AG04450 (cell line): ENCODE measurements at regions not wholly inside any gene's neighbourhood (a gene's known extent, or its start where the extent isn't known, plus 50 kb on each side); places are given as distances from the start of the nearest gene placed in this dataset.

Experiments used
- CTCF ChIA-PET: fragments of 300-600, 350-600 bp; formaldehyde crosslinking; extraction: SDS; loops from one replicate; lab custom pipeline; 2022; ENCODE audit warnings: antibody characterized with exemption, inconsistent platforms; lab: Charles Lee
- POLR2A ChIA-PET: fragments of 350-600 bp; formaldehyde crosslinking; extraction: SDS; loops from one replicate; lab custom pipeline; 2021; ENCODE audit warnings: antibody characterized with exemption, inconsistent platforms; lab: Yijun Ruan, JAX
- DNase-seq: peaks from one replicate; pipeline ENCODE4 v3.0.0-alpha.2; 2011; ENCODE audit warnings: low read depth, low spot score
- H3K27ac ChIP-seq: one replicate; pipeline ENCODE4 v1.5.1; 2012; ENCODE audit warnings: low read depth, low read length, control low read depth
- H3K27me3 ChIP-seq: one replicate; pipeline ENCODE4 v1.6.0; 2012; ENCODE audit warnings: low read length; ENCODE audit not compliant: control insufficient read depth, insufficient read depth
- H3K4me3 ChIP-seq: 2 replicates; pipeline ENCODE4 v1.5.1; 2011; ENCODE audit warnings: mild to moderate bottlenecking, low read depth, low read length, control low read depth
- H3K9me3 ChIP-seq: 2 replicates; pipeline ENCODE4 v1.5.1; 2012; ENCODE audit warnings: low read length; ENCODE audit not compliant: control insufficient read depth, insufficient read depth
- TF ChIP-seq, protein P1 (sequence below): IDR thresholded peaks from 2 replicates; pipeline ENCODE4 v1.5.1; 2011; ENCODE audit warnings: low read depth, low read length, control low read depth, inconsistent platforms

GRCh38 chr3:103446953-103447629 is 1012.3 kb downstream of the ZPLD1 start:
- CTCF ChIA-PET, result no interaction called here
- DNase-seq, result no peak
- Histone ChIP-seq H3K9me3 (no peaks in the 10 kb centered on the region), H3K4me3 (no peak overlapping the region), H3K27ac (no peak overlapping the region), H3K27me3 (no peaks in the 10 kb centered on the region)
- POLR2A ChIA-PET, result no interaction called here
- TF ChIP-seq, protein P1, sequence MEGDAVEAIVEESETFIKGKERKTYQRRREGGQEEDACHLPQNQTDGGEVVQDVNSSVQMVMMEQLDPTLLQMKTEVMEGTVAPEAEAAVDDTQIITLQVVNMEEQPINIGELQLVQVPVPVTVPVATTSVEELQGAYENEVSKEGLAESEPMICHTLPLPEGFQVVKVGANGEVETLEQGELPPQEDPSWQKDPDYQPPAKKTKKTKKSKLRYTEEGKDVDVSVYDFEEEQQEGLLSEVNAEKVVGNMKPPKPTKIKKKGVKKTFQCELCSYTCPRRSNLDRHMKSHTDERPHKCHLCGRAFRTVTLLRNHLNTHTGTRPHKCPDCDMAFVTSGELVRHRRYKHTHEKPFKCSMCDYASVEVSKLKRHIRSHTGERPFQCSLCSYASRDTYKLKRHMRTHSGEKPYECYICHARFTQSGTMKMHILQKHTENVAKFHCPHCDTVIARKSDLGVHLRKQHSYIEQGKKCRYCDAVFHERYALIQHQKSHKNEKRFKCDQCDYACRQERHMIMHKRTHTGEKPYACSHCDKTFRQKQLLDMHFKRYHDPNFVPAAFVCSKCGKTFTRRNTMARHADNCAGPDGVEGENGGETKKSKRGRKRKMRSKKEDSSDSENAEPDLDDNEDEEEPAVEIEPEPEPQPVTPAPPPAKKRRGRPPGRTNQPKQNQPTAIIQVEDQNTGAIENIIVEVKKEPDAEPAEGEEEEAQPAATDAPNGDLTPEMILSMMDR, result no peak

- TF ChIP-seq, protein P1, result no peak
- no peak for DNase-seq
- no peaks in the 10 kb centered on the region for H3K27me3 ChIP-seq
- H3K9me3 ChIP-seq, result no peaks in the 10 kb centered on the region
- ChIA-PET CTCF (interaction anchor here (3.8 kb wide), 1 partner anchor 13 kb away, joined by 18 read pairs; no protein-coding TSS in a partner anchor), POLR2A (no interaction called here)
- no peak overlapping the region for H3K4me3 ChIP-seq
- no peak overlapping the region for H3K27ac ChIP-seq
Measured at GRCh38 chr3:103453152-103453551, 1018.3 kb downstream of the ZPLD1 start.

GRCh38 chr3:103459815-103460214 is 1025.0 kb downstream of the ZPLD1 start:
- TF ChIP-seq, protein P1, result no peak
- Histone ChIP-seq H3K27me3 (no peaks in the 10 kb centered on the region), H3K4me3 (no peak overlapping the region), H3K27ac (no peak overlapping the region), H3K9me3 (no peaks in the 10 kb centered on the region)
- ChIA-PET POLR2A (no interaction called here), CTCF (no interaction called here)
- DNase-seq, result no peak

DNA sequence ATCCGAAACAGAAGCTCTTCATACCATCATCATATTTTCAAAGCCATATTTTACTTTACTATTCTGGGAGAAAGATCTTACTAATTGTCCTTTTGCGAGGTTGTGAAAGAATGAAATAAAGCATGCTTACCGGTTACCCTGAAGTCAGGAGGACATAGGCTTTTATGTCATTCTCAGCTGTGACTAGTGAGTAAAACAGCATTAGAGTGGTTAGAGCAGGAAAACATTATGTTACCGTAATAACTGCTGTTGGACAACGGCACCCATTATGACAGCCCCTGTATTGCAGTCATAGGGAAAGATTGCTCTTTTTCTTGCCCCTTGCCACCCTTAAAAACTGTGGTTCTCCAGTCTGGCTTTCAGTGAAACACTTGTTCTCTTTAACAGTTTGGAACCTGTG is 1035.7 kb downstream of the ZPLD1 start:
- CTCF ChIA-PET, result no interaction called here

DNA sequence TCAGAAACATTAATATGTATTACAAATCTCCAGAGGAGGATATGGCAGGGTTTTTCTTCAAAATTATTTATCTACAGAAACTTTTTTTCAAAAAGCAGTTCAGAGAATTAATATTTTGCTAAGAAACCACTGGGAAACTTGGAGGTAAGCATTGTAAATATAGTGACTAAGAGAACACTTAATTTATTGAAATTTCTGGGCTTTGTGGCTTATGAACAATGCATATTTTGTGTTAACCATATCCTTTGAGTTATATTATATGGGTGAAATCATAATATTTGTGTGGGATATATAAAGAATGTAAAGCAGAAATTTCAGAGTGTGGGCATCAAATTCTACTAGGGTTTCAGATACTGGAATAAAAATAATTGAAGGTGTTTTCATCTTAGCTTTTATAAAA is 1059.2 kb downstream of the ZPLD1 start:
- Histone ChIP-seq H3K27me3 (no peaks in the 10 kb centered on the region), H3K4me3 (no peak overlapping the region), H3K9me3 (no peaks in the 10 kb centered on the region), H3K27ac (no peak overlapping the region)
- TF ChIP-seq, protein P1, result no peak
- no peak for DNase-seq
- ChIA-PET POLR2A (no interaction called here), CTCF (no interaction called here)

More for the DNA sequence above, 1035.7 kb downstream of the ZPLD1 start:
- POLR2A ChIA-PET, result no interaction called here
- H3K9me3 ChIP-seq, result no peaks in the 10 kb centered on the region
- H3K27me3 ChIP-seq, result no peaks in the 10 kb centered on the region
- no peak for DNase-seq
- TF ChIP-seq, protein P1, result no peak
- H3K4me3 ChIP-seq, result no peak overlapping the region
- H3K27ac ChIP-seq, result no peak overlapping the region
